PC-3 (cell line): ENCODE measurements at regions not wholly inside any gene's neighbourhood (a gene's known extent, or its start where the extent isn't known, plus 50 kb on each side); places are given as distances from the start of the nearest gene placed in this dataset.

Experiments used
- ATAC-seq: fragments of 200-7000 bp; cut with Tn5 transposase; 2 replicates; pipeline ENCODE4 v1.9.1; 2020; ENCODE audit warnings: mild to moderate bottlenecking, moderate library complexity
- BruUV-seq: library from RNA; stranded (reverse); fragments of 400-500 nt; replicated peaks from 2 replicates; lab custom pipeline; 2021; lab: Mats Ljungman, UMichigan
- CTCF ChIA-PET: fragments of 300-600 bp; sonication (Branson Sonifier 250); formaldehyde crosslinking; loops from one replicate; lab custom pipeline; 2022; ENCODE audit warnings: antibody characterized with exemption; lab: Charles Lee
- POLR2A ChIA-PET: fragments of 300-600 bp; sonication (Branson Sonifier 250); formaldehyde crosslinking; loops from one replicate; lab custom pipeline; 2022; ENCODE audit warnings: antibody characterized with exemption; ENCODE audit not compliant: unreplicated experiment; lab: Charles Lee
- DNase-seq: peaks from one replicate; pipeline ENCODE4 v3.0.0-alpha.2; 2015
- H2AFZ ChIP-seq: fragments of 300-600 bp; sonication (generic); 2 replicates; pipeline ENCODE4 v1.6.0; 2016; ENCODE audit warnings: antibody characterized with exemption, low read length
- H3F3A ChIP-seq: fragments of 300-600 bp; sonication (generic); one replicate; pipeline ENCODE4 v1.6.0; 2017; ENCODE audit warnings: antibody characterized with exemption, low read length, control low read depth, mild to moderate bottlenecking; ENCODE audit not compliant: unreplicated experiment
- H3K27ac ChIP-seq: fragments of 300-600 bp; sonication (generic); 2 replicates; pipeline ENCODE4 v1.5.1; 2016; ENCODE audit warnings: mild to moderate bottlenecking, low read length
- H3K27me3 ChIP-seq: fragments of 300-600 bp; sonication (generic); 2 replicates; pipeline ENCODE4 v1.6.1; 2016; ENCODE audit warnings: low read length, mixed read lengths
- H3K36me3 ChIP-seq: fragments of 300-600 bp; sonication (generic); 2 replicates; pipeline ENCODE4 v1.6.1; 2016; ENCODE audit warnings: low read depth, mixed run types, low read length, mixed read lengths
- H3K4me1 ChIP-seq: fragments of 300-600 bp; sonication (generic); 2 replicates; pipeline ENCODE4 v1.5.1; 2016; ENCODE audit warnings: low read length; ENCODE audit not compliant: insufficient read depth
- H3K4me2 ChIP-seq: fragments of 300-600 bp; sonication (generic); 2 replicates; pipeline ENCODE4 v1.6.0; 2016; ENCODE audit warnings: low read length
- H3K4me3 ChIP-seq: fragments of 300-600 bp; sonication (generic); 2 replicates; pipeline ENCODE4 v1.5.1; 2016; ENCODE audit warnings: mild to moderate bottlenecking, low read length, mixed read lengths
- H3K79me2 ChIP-seq: fragments of 300-600 bp; sonication (generic); 2 replicates; pipeline ENCODE4 v1.6.1; 2017; ENCODE audit warnings: low read length, mixed read lengths
- H3K9ac ChIP-seq: fragments of 300-600 bp; sonication (generic); 2 replicates; pipeline ENCODE4 v1.6.0; 2016; ENCODE audit warnings: mild to moderate bottlenecking, low read length
- H3K9me2 ChIP-seq: fragments of 300-600 bp; sonication (generic); replicated peaks from 2 replicates; pipeline ENCODE4 v1.6.1; 2016; ENCODE audit warnings: mixed run types, low read length, mixed read lengths
- H3K9me3 ChIP-seq: fragments of 300-600 bp; sonication (generic); 2 replicates; pipeline ENCODE4 v1.6.1; 2016; ENCODE audit warnings: low read length, mixed read lengths
- H4K20me1 ChIP-seq: fragments of 300-600 bp; sonication (generic); 2 replicates; pipeline ENCODE4 v1.6.1; 2016; ENCODE audit warnings: low read length, mixed read lengths
- EZH2 ChIP-seq: fragments of 300-600 bp; sonication (generic); IDR thresholded peaks from one replicate; pipeline ENCODE4 v1.6.1; 2017; ENCODE audit warnings: antibody characterized with exemption, mild to moderate bottlenecking, low read length; ENCODE audit not compliant: unreplicated experiment
- EZH2phosphoT487 ChIP-seq: fragments of 300-600 bp; sonication (generic); IDR thresholded peaks from 2 replicates; pipeline ENCODE4 v1.6.1; 2018; ENCODE audit warnings: mild to moderate bottlenecking, antibody characterized with exemption, low read length, borderline replicate concordance
- intact Hi-C: fragments of 100-400 bp; cut with micrococcal nuclease; formaldehyde crosslinking; loops from 2 replicates; pipeline ENCODE4 v1.9.0; 2023
- TF ChIP-seq, protein P1 (sequence below): fragments of 300-600 bp; sonication (generic); conservative IDR thresholded peaks from 2 replicates; pipeline ENCODE4 v1.5.1; 2017; ENCODE audit warnings: antibody characterized with exemption, low read depth, mild to moderate bottlenecking, low read length

DNA sequence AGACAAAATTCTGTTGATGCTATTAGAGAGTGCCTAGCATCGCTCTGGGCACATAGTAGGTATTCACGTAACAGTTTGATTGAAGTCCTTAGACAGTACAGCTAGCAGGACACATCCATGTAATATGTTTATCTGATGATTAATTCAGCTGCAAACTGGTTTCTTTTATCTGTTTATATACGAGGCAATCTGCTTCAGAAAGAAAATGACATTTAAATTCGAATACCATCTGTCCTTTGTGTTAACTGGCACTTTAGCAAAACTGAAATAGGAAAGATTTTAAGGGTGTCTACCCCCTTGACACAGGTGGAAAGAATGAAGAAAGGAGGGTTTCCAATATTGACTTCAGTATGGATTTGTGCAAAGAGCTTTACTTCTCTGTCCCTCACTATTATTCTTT lies 192.5 kb downstream of the MFSD1 start:
- no peak overlapping the region for H3K9ac ChIP-seq
- peaks cover 20% of the 10 kb centered on the region for H3K4me1 ChIP-seq
- intact Hi-C loops = no loop called here
- DNase-seq = no peak
- 0 out of 2 replicates have a peak, but pooled peaks cover 3% of the 10 kb centered on the region for H4K20me1 ChIP-seq
- POLR2A ChIA-PET = no interaction called here
- no peaks in the 10 kb centered on the region for H3K27me3 ChIP-seq
- no peaks in the 10 kb centered on the region for H3K9me2 ChIP-seq
- H3K36me3 ChIP-seq = no peaks in the 10 kb centered on the region
- H3K9me3 ChIP-seq = no peaks in the 10 kb centered on the region
- H3K27ac ChIP-seq = no peak overlapping the region
- BruUV-seq = no TSS peak
- H3K4me2 ChIP-seq = no peak overlapping the region
- no peaks in the 10 kb centered on the region for H3F3A ChIP-seq
- H3K79me2 ChIP-seq = peaks cover 77% of the 10 kb centered on the region
- no peak for ATAC-seq
- TF ChIP-seq EZH2phosphoT487 = no peak
- TF ChIP-seq EZH2 = no peak
- TF ChIP-seq, protein P1, sequence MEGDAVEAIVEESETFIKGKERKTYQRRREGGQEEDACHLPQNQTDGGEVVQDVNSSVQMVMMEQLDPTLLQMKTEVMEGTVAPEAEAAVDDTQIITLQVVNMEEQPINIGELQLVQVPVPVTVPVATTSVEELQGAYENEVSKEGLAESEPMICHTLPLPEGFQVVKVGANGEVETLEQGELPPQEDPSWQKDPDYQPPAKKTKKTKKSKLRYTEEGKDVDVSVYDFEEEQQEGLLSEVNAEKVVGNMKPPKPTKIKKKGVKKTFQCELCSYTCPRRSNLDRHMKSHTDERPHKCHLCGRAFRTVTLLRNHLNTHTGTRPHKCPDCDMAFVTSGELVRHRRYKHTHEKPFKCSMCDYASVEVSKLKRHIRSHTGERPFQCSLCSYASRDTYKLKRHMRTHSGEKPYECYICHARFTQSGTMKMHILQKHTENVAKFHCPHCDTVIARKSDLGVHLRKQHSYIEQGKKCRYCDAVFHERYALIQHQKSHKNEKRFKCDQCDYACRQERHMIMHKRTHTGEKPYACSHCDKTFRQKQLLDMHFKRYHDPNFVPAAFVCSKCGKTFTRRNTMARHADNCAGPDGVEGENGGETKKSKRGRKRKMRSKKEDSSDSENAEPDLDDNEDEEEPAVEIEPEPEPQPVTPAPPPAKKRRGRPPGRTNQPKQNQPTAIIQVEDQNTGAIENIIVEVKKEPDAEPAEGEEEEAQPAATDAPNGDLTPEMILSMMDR = no peak
- no peak overlapping the region for H2AFZ ChIP-seq
- no peak overlapping the region for H3K4me3 ChIP-seq
- CTCF ChIA-PET = no interaction called here

DNA sequence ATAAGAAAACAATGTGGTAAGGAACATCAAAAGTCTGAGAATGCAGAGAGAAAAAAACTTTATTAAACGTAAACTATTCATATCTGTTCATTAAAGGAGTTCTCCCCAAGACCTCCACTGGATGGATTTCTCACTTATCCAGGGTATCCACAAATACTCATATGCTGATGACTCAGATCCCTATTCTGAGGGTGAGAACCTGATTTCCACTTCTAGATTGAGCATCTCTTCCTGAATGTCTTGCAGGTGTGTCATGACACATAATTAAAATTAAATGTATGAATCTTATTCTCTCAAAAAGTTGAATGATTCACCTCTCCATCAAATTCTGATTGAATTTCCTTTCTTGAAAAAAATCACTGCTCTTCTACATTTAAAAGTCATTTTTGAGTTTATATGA lies 199.9 kb downstream of the MFSD1 start:
- Histone ChIP-seq H3K79me2 (peaks cover 39% of the 10 kb centered on the region), H3K27me3 (no peaks in the 10 kb centered on the region), H2AFZ (no peak overlapping the region), H3K4me3 (no peak overlapping the region), H3K4me2 (no peak overlapping the region), H3K9ac (no peak overlapping the region), H3K9me3 (no peaks in the 10 kb centered on the region), H3K9me2 (no peaks in the 10 kb centered on the region), H3K27ac (no peak overlapping the region), H4K20me1 (0 out of 2 replicates have a peak, but pooled peaks cover 4% of the 10 kb centered on the region), H3K36me3 (no peaks in the 10 kb centered on the region), H3F3A (peaks cover 3% of the 10 kb centered on the region), H3K4me1 (no peaks in the 10 kb centered on the region)
- TF ChIP-seq, protein P1 = no peak
- TF ChIP-seq EZH2 = no peak
- no peak for TF ChIP-seq EZH2phosphoT487
- POLR2A ChIA-PET = no interaction called here
- peak; percentile 24 for DNase-seq
- no TSS peak for BruUV-seq
- ATAC-seq = no peak
- intact Hi-C loops = no loop called here
- CTCF ChIA-PET = interaction anchor here (0.7 kb wide), 1 partner anchor 144 kb away, joined by 3 read pairs; no protein-coding TSS in a partner anchor

DNA sequence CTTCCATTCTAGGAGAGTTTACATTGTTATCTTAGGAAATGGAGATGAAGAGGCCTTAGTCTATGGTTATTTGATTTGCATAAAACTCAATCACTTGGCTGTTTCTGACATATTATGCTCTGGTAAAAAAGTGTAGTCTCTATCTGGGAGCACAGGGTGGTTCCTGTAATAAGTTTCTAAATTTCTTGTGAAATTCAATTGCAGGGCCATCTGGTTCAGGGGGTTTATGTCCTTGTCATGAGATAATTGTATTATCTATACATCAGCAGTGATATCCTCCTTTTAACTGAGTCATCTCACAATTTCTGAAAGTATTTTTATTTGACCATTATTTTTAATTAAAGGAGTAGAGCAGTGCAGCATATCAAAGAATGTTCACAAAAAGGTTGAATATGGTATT lies 203.3 kb downstream of the MFSD1 start:
- Histone ChIP-seq H3K4me2 (no peak overlapping the region), H3K9me3 (no peaks in the 10 kb centered on the region), H3F3A (peaks cover 3% of the 10 kb centered on the region), H4K20me1 (no peaks in the 10 kb centered on the region; the same call in 1 of the 2 replicates), H3K27me3 (no peaks in the 10 kb centered on the region), H3K36me3 (no peaks in the 10 kb centered on the region), H3K27ac (no peak overlapping the region), H3K79me2 (peaks cover 34% of the 10 kb centered on the region), H3K9me2 (no peaks in the 10 kb centered on the region), H3K4me1 (no peaks in the 10 kb centered on the region), H2AFZ (no peak overlapping the region), H3K9ac (no peak overlapping the region), H3K4me3 (no peak overlapping the region)
- ChIA-PET CTCF (no interaction called here), POLR2A (no interaction called here)
- DNase-seq = no peak
- no peak for ATAC-seq
- TF ChIP-seq EZH2phosphoT487 (no peak), EZH2 (no peak)
- TF ChIP-seq, protein P1 = no peak
- BruUV-seq = no TSS peak
- intact Hi-C loops = no loop called here
